ENCODE measurements at regions not wholly inside any gene's neighbourhood (a gene's known extent, or its start where the extent isn't known, plus 50 kb on each side); places are given as distances from the start of the nearest gene placed in this dataset.

- DNase-seq (ENCODE audit: low spot score), result no peak
- no peak for FAIRE-seq
Observed at GRCh38 chr5:22910523-22910922, 57.4 kb upstream of the CDH12 start.

GRCh38 chr5:22908586-22908985 is 55.4 kb upstream of the CDH12 start:
- DNase-seq (ENCODE audit: low spot score), result no peak
- FAIRE-seq, result no peak

GRCh38 chr5:22908129-22908528 is 55.0 kb upstream of the CDH12 start:
- FAIRE-seq (no peak), DNase-seq (ENCODE audit: low spot score) (no peak)
